ENCODE measurements at regions not wholly inside any gene's neighbourhood (a gene's known extent, or its start where the extent isn't known, plus 50 kb on each side); places are given as distances from the start of the nearest gene placed in this dataset.

- TF ChIP-seq POLR2A (IDR thresholded peaks at IDR 0.05; ENCODE audit: low read depth, low read length), result no peak
- TF ChIP-seq POLR2AphosphoS5 (IDR thresholded peaks at IDR 0.05; ENCODE audit: low read depth, low read length), result no peak
Measured at GRCh38 chr7:16004702-16005101, 318.2 kb upstream of the MEOX2 start.

All from GM12892 (cell line).